ENCODE measurements at regions not wholly inside any gene's neighbourhood (a gene's known extent, or its start where the extent isn't known, plus 50 kb on each side); places are given as distances from the start of the nearest gene placed in this dataset.

DNA sequence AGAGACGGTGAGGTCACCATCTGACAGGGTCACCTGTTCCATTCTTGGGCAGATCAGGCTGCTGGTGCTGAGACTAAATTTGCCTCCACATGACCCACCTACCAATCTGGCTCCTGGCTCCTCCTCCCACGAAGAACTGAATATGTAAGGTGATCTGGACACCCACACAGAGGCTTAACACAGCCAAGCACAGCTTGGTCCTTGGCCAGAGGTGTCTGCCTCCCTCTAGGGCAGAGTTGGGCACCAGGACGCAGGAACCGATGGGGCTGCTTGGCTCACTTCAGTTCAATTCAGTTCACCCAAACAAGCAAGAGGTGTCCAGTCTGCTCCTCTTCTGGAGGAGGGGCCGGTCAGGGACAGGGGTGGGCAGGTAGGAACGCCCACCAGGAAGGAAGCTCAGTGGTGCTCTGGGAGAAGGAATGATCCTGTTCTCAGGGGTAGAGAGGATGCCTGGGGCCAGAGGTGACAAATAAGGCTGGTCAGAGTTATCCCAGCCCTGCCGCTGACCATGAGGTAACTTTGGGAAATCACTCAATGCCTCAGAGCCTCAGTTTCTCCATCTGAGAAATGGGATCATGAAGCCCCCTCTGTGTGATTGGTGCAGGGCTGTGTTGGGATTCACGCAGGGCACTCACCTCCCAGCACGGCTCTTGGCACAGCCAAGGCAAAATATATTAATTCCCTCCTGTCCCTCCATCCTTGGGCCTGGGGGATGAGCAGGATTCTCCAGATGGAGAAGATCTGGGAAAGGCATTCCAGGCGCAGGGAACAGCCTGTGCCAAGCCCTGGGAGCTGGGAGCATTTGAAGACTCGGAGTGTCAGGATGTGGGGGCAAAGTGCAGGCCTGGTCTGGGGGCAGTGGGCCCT lies 284.5 kb downstream of the PTPRU start:
- no peak for DNase-seq

DNA sequence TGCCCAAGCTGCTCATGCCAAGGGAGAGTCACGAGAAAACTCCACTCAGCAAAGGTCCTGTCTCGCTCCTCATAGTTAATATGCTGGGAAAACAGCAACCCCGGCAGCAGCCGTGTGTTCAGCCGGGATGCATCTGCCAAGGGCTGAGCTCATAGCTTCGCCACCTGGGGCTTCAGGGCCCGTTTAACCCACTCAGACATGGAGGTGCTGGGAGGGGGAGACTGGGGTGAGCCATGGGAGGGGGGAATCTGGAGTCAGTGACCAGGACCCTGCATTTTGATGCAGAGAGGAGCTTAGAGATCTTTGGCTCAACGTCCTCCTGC lies 283.4 kb downstream of the PTPRU start:
- no peak for DNase-seq

DNA sequence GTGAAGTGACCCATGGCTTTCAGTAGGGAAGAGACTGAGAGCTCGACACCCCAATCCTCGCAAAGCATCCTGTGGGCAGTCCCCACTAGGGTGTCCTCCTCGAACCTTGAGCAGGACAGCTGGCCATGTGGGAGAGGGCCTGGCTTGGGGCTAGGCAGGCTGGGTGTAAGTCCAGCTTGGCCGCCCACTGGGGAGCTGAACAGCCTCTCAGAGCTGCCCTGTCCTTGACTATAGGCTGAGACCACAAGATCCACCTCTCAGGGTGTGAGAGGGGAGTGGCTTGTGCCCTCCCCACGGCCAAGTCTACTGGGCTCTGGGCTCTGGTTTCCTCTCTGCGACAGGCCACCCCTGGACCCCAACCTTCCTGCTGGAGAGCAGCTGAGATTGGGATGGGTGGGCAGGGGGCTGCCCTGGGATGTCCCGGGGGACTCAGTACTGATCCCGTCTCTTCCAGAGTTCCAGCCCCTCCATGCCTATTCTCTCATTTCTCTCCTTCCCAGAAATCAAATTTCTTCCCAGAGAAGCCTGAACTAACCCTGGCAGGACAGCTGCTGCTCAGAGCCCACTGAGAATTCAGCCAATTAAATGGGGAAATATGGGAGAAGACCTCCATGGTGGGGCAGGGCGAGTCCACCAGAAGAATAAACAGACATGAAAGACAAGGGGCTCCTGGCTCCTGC lies 282.9 kb downstream of the PTPRU start:
- no peak for DNase-seq

DNA sequence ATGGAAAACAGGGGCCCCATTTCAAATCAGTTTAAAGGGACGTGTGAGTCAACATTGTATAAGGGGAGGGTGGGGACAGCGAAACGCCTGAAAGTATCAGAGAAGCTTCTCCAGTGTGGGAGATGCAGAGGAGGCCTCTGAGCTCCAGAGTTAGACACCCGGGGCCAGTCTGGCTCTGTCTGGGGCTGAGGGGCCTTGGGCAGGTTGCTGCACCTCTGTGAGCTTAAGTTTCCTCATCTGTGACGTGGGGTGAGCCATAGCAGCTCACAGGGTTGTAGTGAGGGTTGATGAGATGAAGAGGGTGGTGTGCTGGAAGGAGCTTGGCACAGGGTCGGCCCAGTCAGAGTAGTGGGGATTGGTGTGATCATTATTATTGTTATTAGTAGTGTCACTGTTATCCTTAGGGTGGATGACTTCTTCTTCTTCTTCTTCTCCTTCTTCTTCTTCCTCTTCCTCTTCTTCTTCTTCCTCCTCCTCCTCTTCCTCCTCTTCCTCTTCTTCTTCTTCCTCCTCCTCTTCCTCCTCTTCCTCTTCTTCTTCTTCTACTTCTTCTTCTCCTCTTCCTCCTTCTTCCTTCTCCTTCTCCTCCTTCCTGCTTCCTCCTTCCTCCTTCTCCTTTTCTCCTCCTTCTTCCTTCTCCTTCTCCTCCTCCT lies 282.0 kb downstream of the PTPRU start:
- no peak for DNase-seq

DNA sequence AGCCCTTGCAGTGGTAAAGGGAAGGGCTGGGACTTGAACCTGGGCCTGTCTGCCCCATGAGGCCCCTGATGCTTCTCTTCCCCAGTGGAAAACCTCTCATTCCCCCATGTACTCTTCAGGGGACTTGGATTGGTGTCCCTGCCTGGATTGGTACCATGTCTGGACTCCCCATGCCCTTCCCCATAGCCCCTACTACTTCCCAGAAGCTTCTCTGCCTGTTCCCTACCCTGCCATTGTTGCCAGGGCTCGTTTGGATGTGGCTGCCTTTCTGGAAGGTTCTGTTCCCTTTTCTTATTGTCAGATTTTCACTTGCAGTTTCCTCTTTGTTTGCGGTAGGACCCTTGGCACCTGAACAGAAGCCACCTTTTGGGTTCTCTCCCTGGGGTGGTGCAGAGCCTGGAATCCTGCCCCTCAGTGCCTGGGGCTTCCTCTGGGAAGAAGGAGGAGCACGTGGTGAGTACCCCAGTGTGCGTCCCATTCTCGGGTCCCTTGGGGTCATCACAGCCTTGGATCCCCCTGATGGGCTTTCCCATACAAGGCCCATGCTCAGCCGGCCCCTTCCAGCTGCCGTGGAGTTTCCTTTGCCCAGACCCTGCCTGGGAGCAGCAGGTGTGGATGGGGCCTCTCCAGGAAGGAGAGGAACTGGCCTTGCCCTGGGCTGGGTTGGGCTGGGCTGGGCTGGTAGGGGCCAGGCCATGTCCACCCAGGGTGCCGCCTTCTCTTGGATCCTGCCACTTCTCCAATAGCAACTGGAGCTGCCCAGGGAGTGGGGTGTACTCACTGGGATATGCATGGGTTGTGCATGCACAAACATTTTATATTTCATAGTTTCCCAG lies 281.1 kb downstream of the PTPRU start:
- no peak for DNase-seq

DNA sequence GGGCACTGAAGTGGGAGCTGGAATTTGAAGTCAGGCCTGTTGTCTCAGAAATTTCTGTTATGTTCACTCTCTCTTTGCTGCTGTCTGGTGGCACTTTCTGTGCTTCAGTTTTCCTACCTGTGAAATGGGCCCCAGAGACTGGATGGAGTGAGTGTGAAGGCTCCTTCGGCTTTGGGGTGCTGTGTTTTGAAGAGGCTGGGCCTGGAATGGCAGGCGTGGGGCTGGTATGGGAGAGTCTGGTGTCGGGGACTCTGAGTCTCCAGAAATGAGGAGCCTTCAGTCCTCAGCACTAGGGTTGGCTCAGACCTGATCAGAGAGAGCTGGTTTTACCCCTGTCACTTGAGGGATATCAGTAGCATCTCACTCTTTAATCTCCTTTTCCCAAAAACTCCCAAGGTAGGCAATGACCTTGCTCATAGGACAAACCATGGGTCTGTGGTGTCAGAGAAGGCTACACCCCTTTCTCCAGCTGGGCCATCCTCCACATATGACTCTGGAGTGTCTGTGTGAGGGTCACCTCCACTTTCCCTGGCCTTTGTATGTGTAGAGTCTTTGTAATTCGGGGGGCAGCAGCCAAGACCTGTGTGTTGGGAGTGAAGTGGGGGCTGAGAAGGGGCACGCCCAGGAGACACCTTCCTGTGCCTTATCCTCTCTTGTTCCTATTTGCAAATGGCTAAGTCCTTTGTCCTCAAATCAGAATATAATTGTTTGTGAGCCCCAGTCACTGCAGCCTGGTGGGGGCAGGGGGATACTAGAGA lies 279.9 kb downstream of the PTPRU start:
- DNase-seq, result no peak

DNA sequence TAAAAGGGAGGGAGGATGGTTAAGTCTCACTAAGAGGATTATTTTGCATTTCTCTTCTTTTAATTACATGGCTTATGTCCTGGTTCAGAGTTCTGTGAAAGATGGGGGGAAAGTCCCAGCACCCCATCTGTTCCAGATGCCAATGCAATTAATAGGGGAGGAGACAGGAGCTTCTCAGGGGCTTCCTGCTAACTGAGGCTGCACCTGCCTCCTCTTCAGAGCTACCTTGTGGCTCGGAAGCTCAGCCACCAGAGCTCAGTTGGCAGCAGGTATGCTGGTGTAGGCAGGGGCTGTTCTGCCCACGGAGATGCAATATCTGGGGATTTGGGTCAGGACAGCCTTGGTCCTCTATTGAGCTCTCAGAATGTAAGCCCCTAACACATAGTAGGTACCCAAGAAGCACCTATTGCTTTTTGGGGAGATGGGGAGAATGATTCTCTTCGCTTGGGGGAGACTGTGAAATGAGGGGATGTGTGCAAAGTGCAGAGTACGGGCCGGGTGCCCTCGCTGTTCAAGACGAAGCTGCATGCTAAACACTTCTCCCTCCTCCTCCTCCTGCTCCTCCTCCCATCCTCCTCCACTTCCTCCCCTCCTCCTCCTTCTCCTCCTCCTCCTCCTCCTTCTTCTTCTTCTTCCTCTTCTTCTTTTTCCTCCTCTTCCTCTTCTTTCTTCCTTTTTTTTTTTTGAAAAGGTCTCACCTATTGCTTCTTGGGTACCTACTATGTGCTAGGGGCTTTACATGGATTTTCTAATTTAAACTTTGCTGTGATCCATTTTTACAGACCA lies 279.0 kb downstream of the PTPRU start:
- no peak for DNase-seq

DNA sequence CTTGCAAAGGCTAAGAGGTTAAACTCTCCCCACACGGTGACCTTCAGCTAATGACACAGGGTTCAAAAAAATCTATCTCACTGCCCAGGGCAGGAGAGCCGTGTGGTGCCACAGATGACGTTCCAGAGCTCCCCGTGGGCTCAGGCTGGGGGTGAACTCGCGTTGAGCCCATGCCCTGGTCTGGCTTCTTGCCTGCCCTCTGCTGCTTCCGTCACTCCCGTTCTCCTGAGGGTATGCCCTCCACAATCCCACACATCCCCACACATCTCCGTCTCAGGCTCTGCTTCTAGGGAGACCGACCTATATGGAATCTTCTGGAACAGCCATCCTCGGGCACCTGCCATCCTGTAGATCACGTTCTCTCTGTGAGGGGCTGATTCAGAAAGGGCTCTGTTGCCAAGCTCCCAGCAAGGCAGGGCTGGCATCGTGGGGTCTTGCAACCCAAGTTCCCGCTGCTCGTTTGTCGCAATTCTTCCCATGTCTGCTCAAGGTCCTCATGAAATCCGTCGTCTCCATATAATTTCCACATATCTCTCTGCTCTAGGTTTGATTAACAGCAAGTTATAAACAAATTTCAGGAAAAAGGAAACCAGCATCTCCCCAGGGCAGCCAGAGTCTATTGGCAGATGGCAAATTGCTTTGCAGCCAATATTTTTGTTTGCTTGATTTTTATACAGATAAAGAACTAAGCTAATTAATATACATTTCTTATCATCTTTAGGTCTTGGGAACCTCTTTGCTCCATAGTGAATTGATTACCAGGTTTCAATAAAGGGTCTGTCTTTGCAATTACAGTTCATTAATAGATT lies 278.2 kb downstream of the PTPRU start:
- no peak for DNase-seq

DNA sequence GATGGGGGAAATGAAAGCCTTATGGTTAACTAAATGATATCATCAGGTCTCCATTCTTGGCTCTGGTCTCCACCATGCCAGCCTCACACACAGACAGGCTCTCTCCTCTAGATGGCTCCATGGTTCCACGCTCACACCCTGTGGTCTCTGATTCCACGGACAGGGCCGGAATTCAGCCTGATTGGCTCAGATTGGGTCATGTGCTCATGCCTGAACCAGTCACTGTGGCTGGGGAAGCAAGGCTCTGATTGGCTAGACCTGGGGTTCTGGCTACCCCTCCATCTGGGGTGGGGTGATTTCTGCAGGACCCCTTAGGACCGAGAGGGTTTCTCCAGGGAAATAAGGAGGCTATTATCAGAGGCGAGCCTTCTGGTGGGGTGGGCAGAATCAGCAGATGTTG lies 277.0 kb downstream of the PTPRU start:
- no peak for DNase-seq

DNA sequence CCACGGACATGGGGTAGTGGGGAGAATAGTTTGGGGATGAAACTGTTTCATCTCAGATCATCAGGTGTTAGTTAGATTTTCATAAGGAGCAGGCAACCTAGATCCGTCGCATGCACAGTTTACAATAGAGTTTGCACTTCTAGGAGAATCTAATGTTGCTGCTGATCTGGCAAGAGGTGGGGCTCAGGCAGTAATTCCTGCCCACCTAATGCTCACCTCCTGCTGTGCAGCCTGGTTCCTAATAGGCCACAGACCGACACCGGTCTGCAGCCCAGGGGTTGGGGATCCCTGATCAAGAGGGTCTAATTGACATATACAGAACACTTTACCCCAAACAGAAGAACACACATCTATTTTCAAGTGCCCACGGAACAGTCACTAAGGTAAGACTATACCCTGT lies 275.1 kb downstream of the PTPRU start:
- DNase-seq, result no peak

DNA sequence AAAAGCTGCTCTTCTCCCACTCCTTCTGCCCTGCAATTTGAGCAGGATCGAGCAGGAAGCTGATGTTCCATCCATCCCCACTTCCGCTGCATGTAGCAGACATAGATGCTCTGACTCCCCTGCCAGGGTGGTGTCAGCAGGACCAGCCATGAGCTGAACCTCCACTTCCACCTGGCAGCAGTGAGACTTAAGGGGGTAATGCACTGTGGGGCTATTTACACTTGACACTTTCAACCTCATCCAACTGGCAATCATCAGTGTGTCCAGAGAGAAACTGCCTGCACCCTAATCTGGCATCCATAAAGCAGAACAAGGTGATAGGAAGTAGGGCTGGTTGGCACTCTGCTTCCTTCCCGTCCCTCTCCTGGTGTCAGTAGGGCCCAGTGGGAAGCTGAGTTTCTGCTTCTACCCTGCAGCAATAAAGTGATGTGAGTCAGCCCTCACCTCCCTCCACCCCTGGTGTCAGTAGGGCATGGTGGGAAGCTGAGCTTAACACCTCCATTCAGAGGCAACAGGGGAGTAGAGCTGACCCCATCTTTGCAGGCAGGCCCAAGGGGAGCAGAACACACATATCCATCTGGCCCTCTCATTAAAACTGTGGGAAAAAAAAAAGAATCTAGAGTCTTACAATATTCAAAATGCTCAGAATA lies 272.3 kb downstream of the PTPRU start:
- no peak for DNase-seq

DNA sequence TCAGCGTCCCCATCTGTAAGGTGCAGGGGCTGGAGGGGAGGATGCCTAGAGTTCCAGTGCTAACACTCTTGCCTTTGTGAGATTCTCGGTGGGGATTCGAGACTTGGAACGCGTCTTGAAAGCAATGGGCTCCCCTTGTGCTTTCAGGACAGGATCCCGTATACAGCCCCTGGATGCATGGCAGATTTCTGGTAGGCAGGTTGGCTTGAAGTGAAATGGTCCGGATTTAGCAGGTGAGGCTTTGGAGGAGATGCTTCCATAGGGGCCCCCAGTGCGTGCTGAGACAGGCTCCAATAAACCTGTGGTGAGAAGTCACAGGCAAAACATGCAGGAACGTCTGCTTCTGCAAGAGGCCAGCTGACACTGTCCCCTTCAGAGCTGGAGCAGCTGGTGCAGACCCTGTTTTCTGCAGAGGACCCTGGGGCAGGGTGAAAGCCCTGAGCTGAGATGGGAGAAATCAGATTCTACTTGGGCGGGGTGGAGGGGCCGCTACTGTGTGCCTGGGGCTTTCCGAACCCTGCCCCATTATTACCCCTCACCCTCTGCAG lies 270.4 kb downstream of the PTPRU start:
- no peak for DNase-seq

DNA sequence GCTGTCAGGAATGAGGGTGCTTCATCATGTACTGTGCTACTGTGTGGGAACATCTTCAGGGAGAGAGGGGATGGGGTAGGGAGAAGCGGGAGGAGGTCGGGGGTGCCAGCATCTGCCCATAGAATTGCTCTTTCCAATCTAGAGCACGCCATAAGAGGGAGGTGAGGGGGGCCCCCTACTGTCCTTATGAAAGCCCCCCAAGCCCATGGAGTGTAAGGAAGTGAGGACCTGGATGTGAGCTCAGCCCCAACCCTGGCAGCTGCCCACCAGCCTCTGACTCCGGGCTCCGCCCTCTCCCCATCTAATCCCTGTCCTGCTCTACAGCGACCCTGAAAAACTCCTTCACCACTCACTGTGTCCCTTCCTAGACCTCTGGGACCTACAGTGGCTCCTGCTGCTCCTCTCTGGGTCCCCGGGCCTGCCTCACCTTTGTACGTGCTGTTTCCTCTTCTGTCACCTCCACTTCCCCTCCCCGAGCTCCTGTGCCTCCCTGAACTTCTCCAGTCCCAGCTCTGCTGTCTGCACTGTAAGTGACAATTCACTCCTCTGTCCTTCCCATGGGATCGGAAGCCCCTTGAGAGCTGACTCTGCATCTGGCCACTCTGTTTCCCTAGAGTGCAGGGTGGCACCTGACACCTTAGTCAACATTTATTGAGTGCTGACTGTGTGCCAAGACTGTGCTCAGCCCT lies 269.4 kb downstream of the PTPRU start:
- DNase-seq, result no peak

DNA sequence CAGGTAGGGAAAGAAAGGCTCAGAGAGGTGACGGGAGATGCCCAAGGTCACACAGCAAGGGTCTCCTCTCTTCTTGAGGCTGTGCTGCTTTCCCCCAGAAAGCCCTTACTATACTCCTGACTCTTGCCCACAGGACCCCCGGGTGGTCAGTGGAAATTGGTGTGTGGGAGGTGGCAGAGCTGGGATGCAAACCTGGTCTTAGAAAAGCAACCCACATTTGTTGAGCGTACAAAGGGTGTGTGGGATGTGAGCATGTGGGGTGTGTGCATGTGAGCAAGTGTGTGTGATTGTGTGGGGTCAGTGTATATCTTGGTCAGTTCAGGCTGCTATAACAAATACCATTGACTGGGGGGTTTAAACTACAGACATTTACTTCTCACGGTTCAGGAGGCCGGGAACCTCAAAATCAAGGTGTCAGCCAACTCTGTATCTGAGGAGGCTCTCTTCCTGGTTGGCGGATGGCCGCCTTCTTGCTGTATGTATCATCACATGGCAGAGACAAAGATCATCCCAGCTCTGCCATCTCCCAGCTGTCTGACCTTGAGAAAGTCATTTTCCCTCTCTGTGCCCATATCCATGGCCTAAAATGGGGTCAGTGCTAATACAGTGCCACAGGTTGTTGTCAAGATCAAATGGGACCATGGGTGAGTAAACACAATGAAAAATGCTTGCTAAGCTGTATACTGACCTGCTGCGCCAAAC lies 268.5 kb downstream of the PTPRU start:
- DNase-seq, result no peak

DNA sequence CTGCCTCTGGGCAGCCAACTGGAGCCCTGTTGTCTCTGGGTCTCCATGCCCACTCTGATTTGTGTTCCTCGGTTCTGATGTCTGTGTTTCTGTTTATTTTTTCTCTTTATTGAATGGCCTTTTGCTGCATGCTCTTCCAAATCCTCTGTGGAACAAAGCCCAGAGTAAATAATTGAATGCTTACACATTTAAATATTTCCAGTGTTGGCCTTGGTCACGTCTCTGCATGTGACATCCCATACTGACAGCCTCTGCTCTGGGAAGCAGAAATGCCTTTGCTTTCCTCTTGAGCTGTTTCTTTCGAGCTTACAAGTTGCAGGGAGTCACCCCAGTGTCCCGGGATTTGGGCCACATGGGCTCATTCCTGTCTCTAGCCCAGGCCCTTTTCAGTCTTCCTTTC lies 267.9 kb downstream of the PTPRU start:
- DNase-seq, result no peak

DNA sequence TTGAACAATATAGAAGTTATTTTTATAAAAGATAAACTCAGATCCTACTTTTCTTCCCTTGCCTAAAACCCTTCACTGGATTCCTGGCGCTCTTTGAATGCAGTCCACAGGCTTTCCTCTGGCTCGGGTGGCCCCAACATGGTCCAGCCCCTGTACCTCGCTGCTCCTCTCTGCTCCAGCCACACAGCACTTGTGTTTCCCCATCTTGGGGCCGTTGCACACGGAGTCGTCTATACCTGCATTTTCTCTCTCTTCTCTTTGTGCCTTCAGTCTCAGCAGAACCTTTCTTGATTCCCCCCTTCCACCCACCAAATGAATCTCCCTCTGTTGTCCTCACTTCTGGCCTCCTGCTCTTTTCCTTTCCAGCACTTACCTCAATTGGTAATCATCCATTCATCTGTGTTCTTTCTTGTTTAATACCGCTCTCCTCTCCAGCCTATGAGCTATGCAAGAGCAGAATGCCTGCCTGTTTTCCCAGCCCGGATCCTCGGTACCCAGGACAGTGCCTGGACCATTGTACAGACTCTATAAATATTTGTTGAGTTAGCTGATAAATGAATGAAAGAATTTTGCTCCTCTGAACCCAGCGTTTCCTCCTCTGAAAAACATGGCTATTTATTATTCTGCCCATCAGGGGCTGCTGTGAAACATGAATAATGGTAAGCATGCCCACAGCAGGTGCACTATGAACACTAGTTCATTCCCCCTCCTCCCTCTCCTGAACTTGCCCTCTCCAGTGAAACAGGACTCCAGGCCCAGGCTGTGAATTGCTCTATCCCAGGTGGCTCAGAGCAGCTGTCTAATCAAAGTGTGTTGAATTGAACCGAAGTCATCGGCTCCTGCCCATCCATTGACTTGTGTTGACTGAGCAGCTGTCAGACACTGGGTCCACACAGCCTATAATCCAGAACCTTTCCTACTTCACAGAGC lies 266.9 kb downstream of the PTPRU start:
- no peak for DNase-seq

DNA sequence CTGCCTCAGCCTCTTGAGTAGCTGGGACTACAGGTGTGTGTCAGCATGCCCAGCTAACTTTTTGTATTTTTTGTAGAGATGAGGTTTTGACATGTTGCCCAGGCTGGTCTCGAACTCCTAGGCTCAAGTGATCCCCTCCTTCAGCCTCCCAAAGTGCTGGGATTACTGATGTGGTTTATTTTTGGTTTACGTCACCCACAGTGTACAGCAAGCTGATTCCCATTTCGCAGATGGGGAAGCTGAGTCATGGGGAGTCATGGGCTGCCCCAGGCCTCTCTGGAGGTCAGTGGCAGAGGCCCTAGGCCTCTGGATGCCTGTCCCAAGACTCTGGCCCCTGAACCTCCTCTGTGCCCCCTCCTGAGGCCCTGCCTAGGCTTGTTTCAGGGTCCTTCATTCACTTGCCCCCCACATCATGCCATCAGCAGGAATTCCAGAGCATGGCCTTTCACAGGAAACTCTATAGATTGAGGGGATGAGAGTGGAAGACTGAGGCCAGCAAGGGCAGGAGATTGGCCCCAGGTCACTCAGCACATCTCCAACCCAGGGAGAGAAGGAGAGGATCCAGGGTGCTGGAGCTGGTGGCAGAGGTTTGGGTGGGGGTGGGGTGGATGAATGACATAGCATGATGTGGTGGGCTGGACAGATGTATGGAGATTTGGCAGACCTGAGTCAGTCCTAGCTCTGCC lies 266.0 kb downstream of the PTPRU start:
- no peak for DNase-seq
